ENCODE measurements at regions not wholly inside any gene's neighbourhood (a gene's known extent, or its start where the extent isn't known, plus 50 kb on each side); places are given as distances from the start of the nearest gene placed in this dataset.

DNA sequence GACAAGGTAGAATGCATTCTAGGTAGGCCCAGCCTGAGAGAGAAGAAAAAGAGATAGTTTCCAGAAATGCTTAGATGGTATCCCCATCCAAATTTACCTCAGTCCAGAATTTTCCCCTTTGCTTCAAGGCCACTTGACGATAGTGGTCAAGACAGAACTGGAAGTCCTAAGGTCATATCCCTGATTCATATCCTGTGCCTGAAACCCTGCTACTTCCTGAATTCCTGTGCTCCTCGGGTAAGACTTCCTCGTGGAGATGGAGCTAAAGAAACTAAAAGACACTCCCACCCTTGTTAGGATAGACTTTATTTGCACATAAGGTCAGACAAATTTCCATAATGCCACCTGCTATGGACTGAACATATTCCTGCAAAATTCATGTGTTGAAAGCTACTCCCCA, 175.9 kb downstream of the EVX1 start:
- TF ChIP-seq, protein P1, sequence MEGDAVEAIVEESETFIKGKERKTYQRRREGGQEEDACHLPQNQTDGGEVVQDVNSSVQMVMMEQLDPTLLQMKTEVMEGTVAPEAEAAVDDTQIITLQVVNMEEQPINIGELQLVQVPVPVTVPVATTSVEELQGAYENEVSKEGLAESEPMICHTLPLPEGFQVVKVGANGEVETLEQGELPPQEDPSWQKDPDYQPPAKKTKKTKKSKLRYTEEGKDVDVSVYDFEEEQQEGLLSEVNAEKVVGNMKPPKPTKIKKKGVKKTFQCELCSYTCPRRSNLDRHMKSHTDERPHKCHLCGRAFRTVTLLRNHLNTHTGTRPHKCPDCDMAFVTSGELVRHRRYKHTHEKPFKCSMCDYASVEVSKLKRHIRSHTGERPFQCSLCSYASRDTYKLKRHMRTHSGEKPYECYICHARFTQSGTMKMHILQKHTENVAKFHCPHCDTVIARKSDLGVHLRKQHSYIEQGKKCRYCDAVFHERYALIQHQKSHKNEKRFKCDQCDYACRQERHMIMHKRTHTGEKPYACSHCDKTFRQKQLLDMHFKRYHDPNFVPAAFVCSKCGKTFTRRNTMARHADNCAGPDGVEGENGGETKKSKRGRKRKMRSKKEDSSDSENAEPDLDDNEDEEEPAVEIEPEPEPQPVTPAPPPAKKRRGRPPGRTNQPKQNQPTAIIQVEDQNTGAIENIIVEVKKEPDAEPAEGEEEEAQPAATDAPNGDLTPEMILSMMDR (IDR thresholded peaks at IDR 0.05) = no peak
- TF ChIP-seq POLR2A (IDR thresholded peaks at IDR 0.05) = no peak
